ENCODE measurements at regions not wholly inside any gene's neighbourhood (a gene's known extent, or its start where the extent isn't known, plus 50 kb on each side); places are given as distances from the start of the nearest gene placed in this dataset.

GRCh38 chr10:65024886-65025285 is 1503.7 kb downstream of the REEP3 start:
- no peak overlapping the region for H3K4me3 Mint-ChIP-seq
- peaks cover 3% of the 10 kb centered on the region for H3K9me3 Mint-ChIP-seq (ENCODE audit: insufficient read depth)
- Histone ChIP-seq H3K27ac (ENCODE audit: low read length in 2 of 2) (no peak overlapping the region), H3K4me1 (ENCODE audit: control insufficient read depth in 2 of 2, insufficient read depth in 2 of 2, low read length in 2 of 2) (no peaks in the 10 kb centered on the region), H3K27me3 (replicated peaks in 1 of 4; ENCODE audit: control extremely low read depth in 1 of 4, control insufficient read depth in 3 of 4, insufficient read depth in 4 of 4, low read length in 3 of 4) (no peaks in the 10 kb centered on the region), H3K4me3 (ENCODE audit: control extremely low read depth in 1 of 5, extremely low read depth in 1 of 5, insufficient read depth in 1 of 5, low read depth in 2 of 5, low read length in 4 of 5) (no peak overlapping the region), H3K9me3 (ENCODE audit: control extremely low read depth in 1 of 3, control insufficient read depth in 2 of 3, insufficient read depth in 1 of 3, low read length in 2 of 3) (no peaks in the 10 kb centered on the region), H4K20me1 (ENCODE audit: control insufficient read depth, insufficient read depth, low read length, poor library complexity, severe bottlenecking) (no peaks in the 10 kb centered on the region), H3K9ac (ENCODE audit: low read length) (no peak overlapping the region), H3K79me2 (ENCODE audit: control insufficient read depth, insufficient read depth, low read length) (no peaks in the 10 kb centered on the region), H2AFZ (ENCODE audit: insufficient read depth, low read depth, low read length, poor library complexity, severe bottlenecking) (no peak overlapping the region), H3K36me3 (replicated peaks in 1 of 2; ENCODE audit: control extremely low read depth in 1 of 2, control insufficient read depth in 1 of 2, extremely low read depth in 1 of 2, insufficient read depth in 2 of 2, low read length in 1 of 2) (no peaks in the 10 kb centered on the region), H3K4me2 (replicated peaks; ENCODE audit: low read depth, low read length, poor library complexity, severe bottlenecking) (no peak overlapping the region)
- no peak overlapping the region for H3K27ac Mint-ChIP-seq
- H3K27me3 Mint-ChIP-seq, result no peaks in the 10 kb centered on the region
- CTCF ChIA-PET, result no interaction called here
- ATAC-seq (ENCODE audit: low read depth), result no peak
- no peak for DNase-seq
- no peaks in the 10 kb centered on the region for H3K4me1 Mint-ChIP-seq
- POLR2A ChIA-PET, result no interaction called here
- intact Hi-C loops (cut with micrococcal nuclease), result no loop called here
- no peak for TF ChIP-seq CTCF (IDR thresholded peaks at IDR 0.05)
- no peak for TF ChIP-seq EZH2 (IDR thresholded peaks at IDR 0.05; ENCODE audit: borderline replicate concordance, insufficient read depth, low read depth, low read length, poor library complexity, severe bottlenecking)

GRCh38 chr10:65030263-65030662 is 1509.1 kb downstream of the REEP3 start:
- Histone ChIP-seq H3K79me2 (ENCODE audit: control insufficient read depth, insufficient read depth, low read length) (no peaks in the 10 kb centered on the region), H4K20me1 (ENCODE audit: control insufficient read depth, insufficient read depth, low read length, poor library complexity, severe bottlenecking) (no peaks in the 10 kb centered on the region), H3K27me3 (replicated peaks in 1 of 4; ENCODE audit: control extremely low read depth in 1 of 4, control insufficient read depth in 3 of 4, insufficient read depth in 4 of 4, low read length in 3 of 4) (no peaks in the 10 kb centered on the region), H3K36me3 (replicated peaks in 1 of 2; ENCODE audit: control extremely low read depth in 1 of 2, control insufficient read depth in 1 of 2, extremely low read depth in 1 of 2, insufficient read depth in 2 of 2, low read length in 1 of 2) (no peaks in the 10 kb centered on the region), H3K9ac (ENCODE audit: low read length) (no peak overlapping the region), H3K4me1 (ENCODE audit: control insufficient read depth in 2 of 2, insufficient read depth in 2 of 2, low read length in 2 of 2) (no peaks in the 10 kb centered on the region), H3K4me2 (replicated peaks; ENCODE audit: low read depth, low read length, poor library complexity, severe bottlenecking) (no peak overlapping the region), H3K27ac (ENCODE audit: low read length in 2 of 2) (no peak overlapping the region), H2AFZ (ENCODE audit: insufficient read depth, low read depth, low read length, poor library complexity, severe bottlenecking) (no peak overlapping the region), H3K9me3 (ENCODE audit: control extremely low read depth in 1 of 3, control insufficient read depth in 2 of 3, insufficient read depth in 1 of 3, low read length in 2 of 3) (peaks cover 0 to 10% (median 7%) of the 10 kb centered on the region in 3 donors), H3K4me3 (ENCODE audit: control extremely low read depth in 1 of 5, extremely low read depth in 1 of 5, insufficient read depth in 1 of 5, low read depth in 2 of 5, low read length in 4 of 5) (no peak overlapping the region)
- no peak for TF ChIP-seq CTCF (IDR thresholded peaks at IDR 0.05)
- no peak for TF ChIP-seq EZH2 (IDR thresholded peaks at IDR 0.05; ENCODE audit: borderline replicate concordance, insufficient read depth, low read depth, low read length, poor library complexity, severe bottlenecking)
- ChIA-PET POLR2A (no interaction called here), CTCF (no interaction called here)
- Mint-ChIP-seq H3K27me3 (no peaks in the 10 kb centered on the region), H3K4me3 (no peak overlapping the region), H3K27ac (no peak overlapping the region), H3K4me1 (no peaks in the 10 kb centered on the region), H3K9me3 (ENCODE audit: insufficient read depth) (peaks cover 3% of the 10 kb centered on the region)
- ATAC-seq (ENCODE audit: low read depth) (no peak), DNase-seq (no peak)
- intact Hi-C loops (cut with micrococcal nuclease), result no loop called here

Data from B cell (primary cell).